ENCODE measurements at regions not wholly inside any gene's neighbourhood (a gene's known extent, or its start where the extent isn't known, plus 50 kb on each side); places are given as distances from the start of the nearest gene placed in this dataset.

DNA sequence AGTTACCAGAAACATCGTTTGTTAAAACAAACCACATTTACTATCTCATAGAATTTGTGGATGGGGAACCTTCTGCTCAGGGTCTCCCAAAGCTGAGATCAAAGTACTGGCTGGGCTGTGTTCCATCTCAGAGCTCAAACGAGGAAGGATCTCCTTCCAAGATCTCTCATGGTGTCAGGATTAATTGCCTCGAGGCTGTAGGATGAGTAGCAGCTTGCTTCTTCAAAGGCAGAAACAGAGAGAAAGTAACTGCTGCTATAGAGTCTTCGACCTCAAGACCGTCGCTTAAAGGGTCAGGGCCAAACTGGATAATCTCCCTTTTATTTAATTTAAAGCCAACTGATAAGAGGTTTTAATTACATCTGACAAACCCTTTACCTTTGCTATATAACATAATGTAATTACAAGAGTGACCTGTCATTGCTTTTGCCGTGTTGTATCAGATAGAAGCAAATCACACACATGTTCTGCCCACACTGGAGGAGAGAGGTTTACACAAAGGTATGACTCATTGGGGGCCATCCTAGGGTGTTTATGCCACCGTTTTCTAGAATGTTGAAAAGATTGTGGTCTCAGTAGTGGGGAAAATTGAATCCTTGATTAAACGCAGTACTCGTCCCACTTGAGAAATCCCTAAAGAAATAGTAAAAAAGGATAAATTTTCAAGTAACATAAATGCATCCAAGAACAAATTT lies 868.8 kb upstream of the TMEM132C start:
- Histone ChIP-seq H3K4me3 (ENCODE audit: low read depth, low read length) (no peak overlapping the region), H3K36me3 (ENCODE audit: control insufficient read depth, insufficient read depth, low read length) (no peaks in the 10 kb centered on the region), H3K27me3 (ENCODE audit: control insufficient read depth, insufficient read depth, low read length) (no peaks in the 10 kb centered on the region)
- DNase-seq (ENCODE audit: low read depth), result no peak
- TF ChIP-seq, protein P1, sequence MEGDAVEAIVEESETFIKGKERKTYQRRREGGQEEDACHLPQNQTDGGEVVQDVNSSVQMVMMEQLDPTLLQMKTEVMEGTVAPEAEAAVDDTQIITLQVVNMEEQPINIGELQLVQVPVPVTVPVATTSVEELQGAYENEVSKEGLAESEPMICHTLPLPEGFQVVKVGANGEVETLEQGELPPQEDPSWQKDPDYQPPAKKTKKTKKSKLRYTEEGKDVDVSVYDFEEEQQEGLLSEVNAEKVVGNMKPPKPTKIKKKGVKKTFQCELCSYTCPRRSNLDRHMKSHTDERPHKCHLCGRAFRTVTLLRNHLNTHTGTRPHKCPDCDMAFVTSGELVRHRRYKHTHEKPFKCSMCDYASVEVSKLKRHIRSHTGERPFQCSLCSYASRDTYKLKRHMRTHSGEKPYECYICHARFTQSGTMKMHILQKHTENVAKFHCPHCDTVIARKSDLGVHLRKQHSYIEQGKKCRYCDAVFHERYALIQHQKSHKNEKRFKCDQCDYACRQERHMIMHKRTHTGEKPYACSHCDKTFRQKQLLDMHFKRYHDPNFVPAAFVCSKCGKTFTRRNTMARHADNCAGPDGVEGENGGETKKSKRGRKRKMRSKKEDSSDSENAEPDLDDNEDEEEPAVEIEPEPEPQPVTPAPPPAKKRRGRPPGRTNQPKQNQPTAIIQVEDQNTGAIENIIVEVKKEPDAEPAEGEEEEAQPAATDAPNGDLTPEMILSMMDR (IDR thresholded peaks at IDR 0.05; ENCODE audit: insufficient read depth, low read length, poor library complexity, severe bottlenecking), result no peak

GRCh38 chr12:127399451-127399850 lies 867.5 kb upstream of the TMEM132C start:
- no peak overlapping the region for H3K4me3 ChIP-seq (ENCODE audit: low read depth, low read length)
- no peaks in the 10 kb centered on the region for H3K36me3 ChIP-seq (ENCODE audit: control insufficient read depth, insufficient read depth, low read length)
- TF ChIP-seq, protein P1 (IDR thresholded peaks at IDR 0.05; ENCODE audit: insufficient read depth, low read length, poor library complexity, severe bottlenecking), result no peak
- no peaks in the 10 kb centered on the region for H3K27me3 ChIP-seq (ENCODE audit: control insufficient read depth, insufficient read depth, low read length)
- no peak for DNase-seq (ENCODE audit: low read depth)

- Histone ChIP-seq H3K4me3 (ENCODE audit: low read depth, low read length) (no peak overlapping the region), H3K27me3 (ENCODE audit: control insufficient read depth, insufficient read depth, low read length) (no peaks in the 10 kb centered on the region), H3K36me3 (ENCODE audit: control insufficient read depth, insufficient read depth, low read length) (no peaks in the 10 kb centered on the region)
- no peak for DNase-seq (ENCODE audit: low read depth)
- TF ChIP-seq, protein P1 (IDR thresholded peaks at IDR 0.05; ENCODE audit: insufficient read depth, low read length, poor library complexity, severe bottlenecking), result no peak
These were observed 866.7 kb upstream of the TMEM132C start for GRCh38 chr12:127400221-127400620.

DNA sequence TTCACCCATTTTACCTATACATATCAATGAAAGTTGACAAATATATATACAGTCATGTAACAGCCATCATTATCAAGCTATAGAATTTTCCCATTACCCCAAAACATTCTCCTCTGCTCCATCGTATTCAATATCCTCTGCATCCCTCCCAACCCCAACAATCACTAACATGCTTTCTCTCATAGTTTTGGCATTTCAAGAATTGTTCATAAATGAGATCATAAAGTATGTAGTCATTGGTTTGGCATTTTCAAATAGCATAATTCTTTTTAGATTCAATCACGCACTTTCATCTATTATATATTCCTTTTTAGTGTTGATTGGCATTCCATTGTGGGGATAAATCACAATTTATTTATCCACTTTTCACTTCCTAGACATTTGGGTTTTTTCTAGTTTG lies 866.0 kb upstream of the TMEM132C start:
- no peaks in the 10 kb centered on the region for H3K36me3 ChIP-seq (ENCODE audit: control insufficient read depth, insufficient read depth, low read length)
- no peak overlapping the region for H3K4me3 ChIP-seq (ENCODE audit: low read depth, low read length)
- no peak for DNase-seq (ENCODE audit: low read depth)
- H3K27me3 ChIP-seq (ENCODE audit: control insufficient read depth, insufficient read depth, low read length), result no peaks in the 10 kb centered on the region
- TF ChIP-seq, protein P1 (IDR thresholded peaks at IDR 0.05; ENCODE audit: insufficient read depth, low read length, poor library complexity, severe bottlenecking), result no peak

DNA sequence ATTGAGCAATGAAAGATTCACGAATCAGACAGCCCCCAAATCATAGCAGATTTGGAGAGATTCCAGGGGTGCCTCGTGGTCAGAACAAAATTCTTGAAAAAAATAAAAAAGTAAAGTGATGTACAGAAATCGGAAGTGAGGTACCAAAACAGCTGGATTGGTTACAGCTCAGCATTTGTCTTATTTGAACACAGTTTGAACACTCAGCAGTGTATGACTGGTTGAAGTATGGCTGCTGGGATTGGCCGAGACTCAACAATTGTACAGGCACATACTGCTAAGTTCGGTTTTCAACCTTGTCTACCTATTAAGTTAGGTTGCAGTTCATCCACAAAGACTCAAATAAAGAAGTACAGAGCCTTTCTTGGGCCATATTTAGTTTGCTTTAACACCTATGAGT lies 865.4 kb upstream of the TMEM132C start:
- Histone ChIP-seq H3K27me3 (ENCODE audit: control insufficient read depth, insufficient read depth, low read length) (no peaks in the 10 kb centered on the region), H3K4me3 (ENCODE audit: low read depth, low read length) (no peak overlapping the region), H3K36me3 (ENCODE audit: control insufficient read depth, insufficient read depth, low read length) (no peaks in the 10 kb centered on the region)
- TF ChIP-seq, protein P1 (IDR thresholded peaks at IDR 0.05; ENCODE audit: insufficient read depth, low read length, poor library complexity, severe bottlenecking), result no peak
- DNase-seq (ENCODE audit: low read depth), result no peak
